ENCODE measurements at regions not wholly inside any gene's neighbourhood (a gene's known extent, or its start where the extent isn't known, plus 50 kb on each side); places are given as distances from the start of the nearest gene placed in this dataset.

GRCh38 chr2:236760246-236760645, 190.6 kb downstream of the ACKR3 start:
- Histone ChIP-seq H3K36me3 (replicated peaks in 1 of 2; ENCODE audit: control insufficient read depth in 1 of 2, insufficient read depth in 2 of 2, low read length in 2 of 2) (no peaks in the 10 kb centered on the region), H3K27ac (ENCODE audit: extremely low read length, insufficient read depth, low read length) (no peak overlapping the region), H3K27me3 (ENCODE audit: control insufficient read depth in 1 of 2, insufficient read depth in 2 of 2, low read length in 2 of 2) (no peaks in the 10 kb centered on the region; a peak in 1 of 5 replicates), H3K4me2 (ENCODE audit: low read depth, low read length) (no peak overlapping the region), H3K9ac (ENCODE audit: insufficient read depth, low read depth, low read length) (no peak overlapping the region), H3K4me1 (ENCODE audit: insufficient read depth, low read length) (peaks cover 14% of the 10 kb centered on the region), H3K9me3 (ENCODE audit: low read length) (no peaks in the 10 kb centered on the region), H4K20me1 (ENCODE audit: insufficient read depth, low read length) (no peaks in the 10 kb centered on the region), H2AFZ (ENCODE audit: low read length) (no peak overlapping the region), H3K79me2 (ENCODE audit: insufficient read depth, low read length) (no peaks in the 10 kb centered on the region), H3K4me3 (replicated peaks in 1 of 3; ENCODE audit: insufficient read depth in 1 of 3, low read depth in 2 of 3, low read length in 3 of 3) (no peak overlapping the region)
- no peak for ATAC-seq
- no TSS peak for BruUV-seq (replicated peaks)
- TF ChIP-seq EZH2 (conservative IDR thresholded peaks at IDR 0.05; ENCODE audit: low read depth, low read length) (no peak), NONO (IDR thresholded peaks at IDR 0.05) (0 out of 2 replicates have a peak, but pooled peaks have one; percentile 13), NONO (CRISPR knock-in tag; conservative IDR thresholded peaks at IDR 0.05) (no peak), ZNF563 (CRISPR knock-in tag; IDR thresholded peaks at IDR 0.05) (no peak)
- DNase-seq (ENCODE audit: low spot score), result no peak
- FAIRE-seq, result no peak
- in situ Hi-C loops (cut with HindIII; ENCODE audit: extremely low pct_ligation_motif_present, low pct_unique_long_range_greater_than_20kb), result no loop called here
- intact Hi-C loops (cut with micrococcal nuclease; ENCODE audit: unreplicated experiment), result no loop called here
- CTCF ChIA-PET (ENCODE audit: low intra/inter-chr PET ratio, low total read pairs), result no interaction called here
- POLR2A ChIA-PET, result no interaction called here

GRCh38 chr2:236761358-236761757, 191.7 kb downstream of the ACKR3 start:
- Histone ChIP-seq H3K4me2 (ENCODE audit: low read depth, low read length) (no peak overlapping the region), H3K36me3 (replicated peaks in 1 of 2; ENCODE audit: control insufficient read depth in 1 of 2, insufficient read depth in 2 of 2, low read length in 2 of 2) (no peaks in the 10 kb centered on the region), H3K4me1 (ENCODE audit: insufficient read depth, low read length) (peaks cover 14% of the 10 kb centered on the region), H3K27ac (ENCODE audit: extremely low read length, insufficient read depth, low read length) (no peak overlapping the region), H2AFZ (ENCODE audit: low read length) (no peak overlapping the region), H4K20me1 (ENCODE audit: insufficient read depth, low read length) (no peaks in the 10 kb centered on the region), H3K9ac (ENCODE audit: insufficient read depth, low read depth, low read length) (no peak overlapping the region), H3K27me3 (ENCODE audit: control insufficient read depth in 1 of 2, insufficient read depth in 2 of 2, low read length in 2 of 2) (no peaks in the 10 kb centered on the region; a peak in 1 of 5 replicates), H3K79me2 (ENCODE audit: insufficient read depth, low read length) (no peaks in the 10 kb centered on the region), H3K4me3 (replicated peaks in 1 of 3; ENCODE audit: insufficient read depth in 1 of 3, low read depth in 2 of 3, low read length in 3 of 3) (no peak overlapping the region), H3K9me3 (ENCODE audit: low read length) (no peaks in the 10 kb centered on the region)
- ChIA-PET CTCF (ENCODE audit: low intra/inter-chr PET ratio, low total read pairs) (no interaction called here), POLR2A (no interaction called here)
- in situ Hi-C loops (cut with HindIII; ENCODE audit: extremely low pct_ligation_motif_present, low pct_unique_long_range_greater_than_20kb) (no loop called here), intact Hi-C loops (cut with micrococcal nuclease; ENCODE audit: unreplicated experiment) (no loop called here)
- ATAC-seq (no peak), FAIRE-seq (no peak), DNase-seq (ENCODE audit: low spot score) (no peak)
- TF ChIP-seq ZNF446 (CRISPR knock-in tag; IDR thresholded peaks at IDR 0.05), result no peak
- peak; percentile 76 for TF ChIP-seq MAFF (IDR thresholded peaks at IDR 0.05; ENCODE audit: low read depth, low read length)
- no peak for TF ChIP-seq HNF1B (CRISPR knock-in tag; IDR thresholded peaks at IDR 0.05)
- peak; percentile 82 to 85 for TF ChIP-seq MAFK (conservative IDR thresholded peaks at IDR 0.05 in 1 of 2, IDR thresholded peaks at IDR 0.05 in 1 of 2; ENCODE audit: low read length in 2 of 2)
- no peak for TF ChIP-seq ZNF318 (CRISPR knock-in tag; IDR thresholded peaks at IDR 0.05)
- WGBS (ENCODE audit: low lambda C conversion rate), result 18% methylated on average over 3 of the region's 3 CpGs
- BruUV-seq (replicated peaks), result no TSS peak

All from HepG2 (cell line).